Thyroid gland (tissue), 4 donors: ENCODE measurements at regions not wholly inside any gene's neighbourhood (a gene's known extent, or its start where the extent isn't known, plus 50 kb on each side); places are given as distances from the start of the nearest gene placed in this dataset.

Experiments
- DNase-seq, 2 donors: peaks; one replicate each; pipeline ENCODE4 v3.0.0-alpha.2; 2019
- H3K27ac ChIP-seq, 3 donors: fragments of 200-600 bp; sonication (generic); 1 replicate in 2 of 3; 2 replicates in 1 of 3; pipeline ENCODE4 v1.5.1; 2016 to 2019; ENCODE audit warnings: mild to moderate bottlenecking in 1 of 3, moderate library complexity in 1 of 3
- H3K27me3 ChIP-seq: fragments of 200-600 bp; sonication (generic); one replicate; pipeline ENCODE4 v1.5.1; 2019
- H3K36me3 ChIP-seq, 2 donors: fragments of 200-600 bp; sonication (generic); one replicate each; pipeline ENCODE4 v1.5.1; 2016 to 2019
- H3K4me1 ChIP-seq, 2 donors: fragments of 200-600 bp; sonication (generic); one replicate each; pipeline ENCODE4 v1.5.1; 2017 to 2019
- H3K4me3 ChIP-seq, 3 donors: fragments of 200-600 bp; sonication (generic); replicated peaks in 1 of 3; 1 replicate in 2 of 3; 2 replicates in 1 of 3; pipeline ENCODE4 v1.5.1; 2016; ENCODE audit warnings: mild to moderate bottlenecking in 1 of 3
- H3K9me3 ChIP-seq: fragments of 200-600 bp; sonication (generic); one replicate; pipeline ENCODE4 v1.5.1; 2017
- POLR2A ChIP-seq, 2 donors: fragments of 450-650 bp; IDR thresholded peaks; one replicate each; pipeline ENCODE4 v1.6.1; 2017; ENCODE audit warnings: antibody characterized with exemption in 2 of 2, mild to moderate bottlenecking in 2 of 2, moderate library complexity in 1 of 2
- WGBS, 2 donors: methylation state at CpG; one replicate each; pipeline ENCODE4 v1.1.5; 2017; 5-methylcytosine and 5-hydroxymethylcytosine counted together
- intact Hi-C: fragments of 100-400 bp; cut with DNase I; formaldehyde crosslinking; loops from one replicate; pipeline ENCODE4 v1.15.1; 2023
- TF ChIP-seq, protein P1 (sequence below), 6 experiments: fragments of 200-600 bp in 3 of 6; fragments of 450-650 bp in 3 of 6; sonication (generic) in 3 of 6; IDR thresholded peaks; one replicate each; pipeline ENCODE4 v1.5.1; 2016 to 2019; ENCODE audit warnings: antibody characterized with exemption in 6 of 6, mild to moderate bottlenecking in 2 of 6, inconsistent platforms in 1 of 6, moderate library complexity in 1 of 6

DNA sequence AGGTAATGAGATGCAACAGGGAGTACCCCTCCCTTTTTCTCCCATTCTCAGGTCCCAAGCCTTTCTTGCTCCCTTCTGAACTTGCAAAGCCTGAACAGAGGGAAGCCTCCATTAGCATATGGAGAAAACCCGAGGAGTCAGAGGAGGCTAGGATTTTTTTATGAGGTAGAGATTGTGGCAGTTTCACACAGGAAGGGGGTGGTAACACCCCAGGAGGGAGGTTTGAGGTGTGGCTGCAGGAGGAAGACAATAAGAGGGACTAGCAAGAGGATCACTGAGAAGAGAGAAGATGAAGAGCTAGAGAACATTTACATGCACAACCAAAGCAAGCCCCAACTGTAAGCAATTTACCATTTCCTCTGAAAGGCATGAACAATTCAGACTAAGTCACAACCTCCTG lies 322.7 kb downstream of the SV2B start:
- TF ChIP-seq, protein P1, sequence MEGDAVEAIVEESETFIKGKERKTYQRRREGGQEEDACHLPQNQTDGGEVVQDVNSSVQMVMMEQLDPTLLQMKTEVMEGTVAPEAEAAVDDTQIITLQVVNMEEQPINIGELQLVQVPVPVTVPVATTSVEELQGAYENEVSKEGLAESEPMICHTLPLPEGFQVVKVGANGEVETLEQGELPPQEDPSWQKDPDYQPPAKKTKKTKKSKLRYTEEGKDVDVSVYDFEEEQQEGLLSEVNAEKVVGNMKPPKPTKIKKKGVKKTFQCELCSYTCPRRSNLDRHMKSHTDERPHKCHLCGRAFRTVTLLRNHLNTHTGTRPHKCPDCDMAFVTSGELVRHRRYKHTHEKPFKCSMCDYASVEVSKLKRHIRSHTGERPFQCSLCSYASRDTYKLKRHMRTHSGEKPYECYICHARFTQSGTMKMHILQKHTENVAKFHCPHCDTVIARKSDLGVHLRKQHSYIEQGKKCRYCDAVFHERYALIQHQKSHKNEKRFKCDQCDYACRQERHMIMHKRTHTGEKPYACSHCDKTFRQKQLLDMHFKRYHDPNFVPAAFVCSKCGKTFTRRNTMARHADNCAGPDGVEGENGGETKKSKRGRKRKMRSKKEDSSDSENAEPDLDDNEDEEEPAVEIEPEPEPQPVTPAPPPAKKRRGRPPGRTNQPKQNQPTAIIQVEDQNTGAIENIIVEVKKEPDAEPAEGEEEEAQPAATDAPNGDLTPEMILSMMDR (IDR thresholded peaks at IDR 0.05) = no peak
- no peak for TF ChIP-seq POLR2A (IDR thresholded peaks at IDR 0.05)
- Histone ChIP-seq H3K4me3 (no peak overlapping the region), H3K4me1 (no peaks in the 10 kb centered on the region), H3K9me3 (no peaks in the 10 kb centered on the region), H3K27ac (no peak overlapping the region), H3K36me3 (no peaks in the 10 kb centered on the region), H3K27me3 (no peaks in the 10 kb centered on the region)
- WGBS, 2 donors = 7 to 15% methylated on average over 1 of the region's 1 CpG
- intact Hi-C loops = no loop called here
- no peak for DNase-seq

DNA sequence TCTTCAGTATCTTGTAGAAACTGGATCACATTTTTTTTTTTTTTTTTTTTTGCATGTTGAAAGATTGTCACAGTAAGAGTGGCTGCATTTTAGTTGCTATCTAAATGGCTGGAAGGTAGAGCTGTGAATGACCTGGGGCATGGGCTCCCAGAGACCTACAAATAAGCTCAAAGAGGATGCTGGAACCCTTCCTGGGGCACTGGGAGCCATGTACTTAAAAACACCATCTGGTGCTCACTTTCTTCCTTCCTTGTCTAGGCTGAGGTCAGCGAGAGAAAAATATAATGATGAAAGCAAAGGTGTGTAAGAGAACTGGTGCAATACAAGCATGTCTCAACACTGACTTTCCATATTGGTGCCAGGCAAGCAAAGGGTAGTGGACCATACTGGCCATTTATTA lies 323.9 kb downstream of the SV2B start:
- Histone ChIP-seq H3K27me3 (no peaks in the 10 kb centered on the region), H3K4me1 (no peaks in the 10 kb centered on the region), H3K9me3 (no peaks in the 10 kb centered on the region), H3K4me3 (no peak overlapping the region), H3K36me3 (no peaks in the 10 kb centered on the region), H3K27ac (no peak overlapping the region)
- DNase-seq = no peak
- WGBS, 2 donors = 94 to 96% methylated on average over 1 of the region's 1 CpG
- TF ChIP-seq POLR2A (IDR thresholded peaks at IDR 0.05) = no peak
- TF ChIP-seq, protein P1 (IDR thresholded peaks at IDR 0.05) = no peak
- intact Hi-C loops = no loop called here

DNA sequence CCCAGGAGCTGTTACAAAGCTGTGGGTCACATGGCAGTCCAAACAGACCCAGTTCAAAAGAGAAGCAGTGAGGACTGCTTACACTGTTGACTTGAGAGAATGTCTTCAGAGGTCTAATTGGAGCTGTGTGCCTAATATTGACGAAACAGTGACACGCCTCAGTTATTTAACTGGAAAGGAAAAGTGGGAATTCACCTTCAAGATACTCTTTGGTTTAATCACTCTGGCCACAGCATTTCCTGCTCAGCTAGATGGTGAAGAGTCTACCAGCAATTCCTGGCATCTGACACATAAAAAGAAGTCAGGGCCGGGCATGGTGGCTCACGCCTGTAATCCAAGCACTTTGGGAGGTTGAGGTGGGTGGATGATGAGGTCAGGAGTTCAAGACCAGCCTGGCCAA lies 326.4 kb downstream of the SV2B start:
- Histone ChIP-seq H3K4me1 (no peaks in the 10 kb centered on the region), H3K27me3 (no peaks in the 10 kb centered on the region), H3K36me3 (no peaks in the 10 kb centered on the region), H3K4me3 (no peak overlapping the region), H3K9me3 (no peaks in the 10 kb centered on the region), H3K27ac (no peak overlapping the region)
- TF ChIP-seq, protein P1 (IDR thresholded peaks at IDR 0.05) = no peak
- TF ChIP-seq POLR2A (IDR thresholded peaks at IDR 0.05) = no peak
- 63 to 72% methylated on average over 4 of the region's 4 CpGs for WGBS, 2 donors
- intact Hi-C loops = no loop called here
- no peak for DNase-seq

DNA sequence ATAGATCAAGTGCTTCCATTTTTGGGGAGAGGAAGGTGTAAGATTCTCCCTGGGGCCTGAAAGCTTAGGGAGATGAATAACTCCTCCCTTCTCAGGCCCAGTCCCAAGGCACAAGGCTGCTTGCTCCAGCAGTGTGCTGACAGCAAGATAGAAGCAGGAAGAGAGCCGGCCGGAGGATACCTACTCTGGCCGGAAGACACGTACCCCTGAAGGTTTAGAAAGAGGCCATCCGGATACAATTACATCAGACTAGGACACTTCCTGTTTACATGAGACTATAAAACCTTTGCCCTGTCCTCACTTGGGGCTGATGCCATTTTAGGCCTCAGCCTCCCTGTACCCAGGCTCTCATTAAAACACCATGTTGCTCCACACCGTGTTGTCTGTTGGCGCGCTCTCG lies 329.9 kb downstream of the SV2B start:
- no peaks in the 10 kb centered on the region for H3K36me3 ChIP-seq
- no peaks in the 10 kb centered on the region for H3K4me1 ChIP-seq
- TF ChIP-seq POLR2A (IDR thresholded peaks at IDR 0.05) = no peak
- TF ChIP-seq, protein P1 (IDR thresholded peaks at IDR 0.05) = no peak
- intact Hi-C loops = no loop called here
- no peak for DNase-seq
- H3K4me3 ChIP-seq = no peak overlapping the region
- WGBS, 2 donors = 77 to 92% methylated on average over 9 of the region's 9 CpGs
- no peaks in the 10 kb centered on the region for H3K27me3 ChIP-seq
- H3K9me3 ChIP-seq = no peaks in the 10 kb centered on the region
- H3K27ac ChIP-seq = no peak overlapping the region

DNA sequence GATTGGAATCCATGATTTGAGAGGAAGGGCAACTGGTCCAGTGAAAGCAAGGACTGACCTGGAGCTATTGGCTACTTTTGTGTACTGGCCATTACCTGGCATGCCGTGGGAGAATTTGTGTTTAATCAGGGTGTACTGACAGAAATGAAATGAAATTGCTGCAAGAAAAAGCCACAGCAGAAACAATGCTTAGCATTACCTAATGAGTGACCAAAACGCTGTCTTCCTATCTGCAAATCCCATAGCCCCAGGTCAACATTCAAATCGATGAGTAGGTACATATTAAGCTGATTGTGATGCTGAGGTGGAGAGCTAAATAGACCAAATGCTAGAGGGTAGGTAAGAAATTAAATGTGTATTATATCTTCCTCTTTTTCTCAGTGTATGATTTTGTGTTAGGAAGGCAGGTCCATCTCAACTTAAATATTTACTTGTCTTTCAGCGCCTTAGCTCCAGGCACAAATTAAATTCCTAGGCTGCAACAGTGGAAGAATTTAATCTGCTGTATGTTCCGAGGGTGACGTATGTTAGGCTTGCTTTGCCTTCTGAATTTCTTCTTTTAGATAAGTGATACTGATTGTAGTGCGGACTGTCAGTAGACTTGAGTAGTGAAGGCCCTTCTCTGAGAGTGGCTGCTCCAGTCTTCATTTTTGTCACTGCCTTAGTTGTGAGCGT lies 331.1 kb downstream of the SV2B start:
- intact Hi-C loops = no loop called here
- TF ChIP-seq POLR2A (IDR thresholded peaks at IDR 0.05) = no peak
- TF ChIP-seq, protein P1 (IDR thresholded peaks at IDR 0.05) = no peak
- Histone ChIP-seq H3K27me3 (no peaks in the 10 kb centered on the region), H3K4me1 (no peaks in the 10 kb centered on the region), H3K9me3 (no peaks in the 10 kb centered on the region), H3K27ac (no peak overlapping the region), H3K4me3 (no peak overlapping the region), H3K36me3 (no peaks in the 10 kb centered on the region)
- no peak for DNase-seq
- WGBS, 2 donors = 88 to 91% methylated on average over 8 of the region's 8 CpGs
